ENCODE measurements at regions not wholly inside any gene's neighbourhood (a gene's known extent, or its start where the extent isn't known, plus 50 kb on each side); places are given as distances from the start of the nearest gene placed in this dataset.

- no peak overlapping the region for H3K4me3 ChIP-seq (ENCODE audit: low read depth, low read length)
- no peak for TF ChIP-seq CTCF (IDR thresholded peaks at IDR 0.05; ENCODE audit: low read depth, low read length, missing control alignments)
- DNase-seq (ENCODE audit: low read depth): no peak
Measured at GRCh38 chr10:44512431-44513022, 127.6 kb upstream of the CXCL12 start.

GRCh38 chr10:44513591-44513990, 128.7 kb upstream of the CXCL12 start:
- no peak for DNase-seq (ENCODE audit: low read depth)
- H3K4me3 ChIP-seq (ENCODE audit: low read depth, low read length): no peak overlapping the region
- TF ChIP-seq CTCF (IDR thresholded peaks at IDR 0.05; ENCODE audit: low read depth, low read length, missing control alignments): no peak

GRCh38 chr10:44516891-44517290, 132.0 kb upstream of the CXCL12 start:
- no peak for TF ChIP-seq CTCF (IDR thresholded peaks at IDR 0.05; ENCODE audit: low read depth, low read length, missing control alignments)
- no peak for DNase-seq (ENCODE audit: low read depth)
- no peak overlapping the region for H3K4me3 ChIP-seq (ENCODE audit: low read depth, low read length)

GRCh38 chr10:44517635-44518034, 132.7 kb upstream of the CXCL12 start:
- DNase-seq (ENCODE audit: low read depth): no peak
- peak; percentile 73 for TF ChIP-seq CTCF (IDR thresholded peaks at IDR 0.05; ENCODE audit: low read depth, low read length, missing control alignments)

GRCh38 chr10:44519361-44519760, 134.5 kb upstream of the CXCL12 start:
- TF ChIP-seq CTCF (IDR thresholded peaks at IDR 0.05; ENCODE audit: low read depth, low read length, missing control alignments): no peak
- no peak overlapping the region for H3K4me3 ChIP-seq (ENCODE audit: low read depth, low read length)
- no peak for DNase-seq (ENCODE audit: low read depth)

More at GRCh38 chr10:44517635-44518034, 132.7 kb upstream of the CXCL12 start:
- H3K4me3 ChIP-seq (ENCODE audit: low read depth, low read length): no peak overlapping the region

- TF ChIP-seq CTCF (IDR thresholded peaks at IDR 0.05; ENCODE audit: low read depth, low read length, missing control alignments): no peak
- no peak for DNase-seq (ENCODE audit: low read depth)
- H3K4me3 ChIP-seq (ENCODE audit: low read depth, low read length): no peak overlapping the region
Measured at GRCh38 chr10:44520651-44521050, 135.8 kb upstream of the CXCL12 start.

GRCh38 chr10:44539178-44539577, 154.3 kb upstream of the CXCL12 start:
- DNase-seq (ENCODE audit: low read depth): no peak
- TF ChIP-seq CTCF (IDR thresholded peaks at IDR 0.05; ENCODE audit: low read depth, low read length, missing control alignments): no peak
- H3K4me3 ChIP-seq (ENCODE audit: low read depth, low read length): no peak overlapping the region

All from GM12864 (cell line).